ENCODE measurements at regions not wholly inside any gene's neighbourhood (a gene's known extent, or its start where the extent isn't known, plus 50 kb on each side); places are given as distances from the start of the nearest gene placed in this dataset.

DNA sequence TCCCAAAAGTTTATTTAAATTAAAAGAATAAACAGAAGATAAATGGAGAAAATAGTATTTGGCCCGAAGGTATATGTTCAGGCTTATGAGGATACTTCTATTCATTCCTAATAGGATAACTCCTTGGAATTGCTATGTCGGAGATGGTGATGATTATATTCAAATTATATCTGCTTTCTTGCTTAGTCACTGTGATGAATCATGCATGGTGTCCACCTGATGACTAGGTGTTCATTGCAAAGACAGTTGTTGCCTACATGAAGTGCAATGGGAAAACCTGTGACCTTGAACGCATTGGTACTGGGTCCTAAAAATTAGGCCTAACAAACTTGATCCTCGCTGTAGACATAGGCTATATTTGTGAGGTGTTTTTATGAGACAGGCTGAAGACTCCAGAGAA lies 617.3 kb upstream of the ZEB2 start:
- TF ChIP-seq, protein P1, sequence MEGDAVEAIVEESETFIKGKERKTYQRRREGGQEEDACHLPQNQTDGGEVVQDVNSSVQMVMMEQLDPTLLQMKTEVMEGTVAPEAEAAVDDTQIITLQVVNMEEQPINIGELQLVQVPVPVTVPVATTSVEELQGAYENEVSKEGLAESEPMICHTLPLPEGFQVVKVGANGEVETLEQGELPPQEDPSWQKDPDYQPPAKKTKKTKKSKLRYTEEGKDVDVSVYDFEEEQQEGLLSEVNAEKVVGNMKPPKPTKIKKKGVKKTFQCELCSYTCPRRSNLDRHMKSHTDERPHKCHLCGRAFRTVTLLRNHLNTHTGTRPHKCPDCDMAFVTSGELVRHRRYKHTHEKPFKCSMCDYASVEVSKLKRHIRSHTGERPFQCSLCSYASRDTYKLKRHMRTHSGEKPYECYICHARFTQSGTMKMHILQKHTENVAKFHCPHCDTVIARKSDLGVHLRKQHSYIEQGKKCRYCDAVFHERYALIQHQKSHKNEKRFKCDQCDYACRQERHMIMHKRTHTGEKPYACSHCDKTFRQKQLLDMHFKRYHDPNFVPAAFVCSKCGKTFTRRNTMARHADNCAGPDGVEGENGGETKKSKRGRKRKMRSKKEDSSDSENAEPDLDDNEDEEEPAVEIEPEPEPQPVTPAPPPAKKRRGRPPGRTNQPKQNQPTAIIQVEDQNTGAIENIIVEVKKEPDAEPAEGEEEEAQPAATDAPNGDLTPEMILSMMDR (IDR thresholded peaks at IDR 0.05): no peak
- TF ChIP-seq EP300 (IDR thresholded peaks at IDR 0.05) (no peak), POLR2A (IDR thresholded peaks at IDR 0.05) (no peak), POLR2AphosphoS5 (IDR thresholded peaks at IDR 0.05) (no peak)

All from suprapubic skin (tissue), 4 donors.